PC-9 (cell line): ENCODE measurements at regions not wholly inside any gene's neighbourhood (a gene's known extent, or its start where the extent isn't known, plus 50 kb on each side); places are given as distances from the start of the nearest gene placed in this dataset.

Source experiments
- BruUV-seq: library from RNA; stranded (reverse); fragments of 400-500 nt; replicated peaks from 2 replicates; lab custom pipeline; 2021; lab: Mats Ljungman, UMichigan
- CTCF ChIA-PET: fragments of 300-600 bp; sonication (Branson Sonifier 250); formaldehyde crosslinking; loops from one replicate; lab custom pipeline; 2022; ENCODE audit warnings: antibody characterized with exemption; lab: Charles Lee
- POLR2A ChIA-PET: fragments of 300-600 bp; sonication (Branson Sonifier 250); formaldehyde crosslinking; loops from one replicate; lab custom pipeline; 2022; ENCODE audit warnings: antibody characterized with exemption; ENCODE audit not compliant: unreplicated experiment; lab: Charles Lee
- DNase-seq, 2 experiments: peaks; one replicate each; pipeline versions ENCODE4 v3.0.0 to v3.0.0-alpha.2; 2015 to 2022; ENCODE audit warnings: mixed read lengths in 1 of 2
- H2AFZ ChIP-seq: fragments of 200-600 bp; sonication (generic); 2 replicates; pipeline ENCODE4 v1.8.1; 2017; ENCODE audit warnings: antibody characterized with exemption
- H3F3A ChIP-seq: fragments of 200-600 bp; sonication (generic); 2 replicates; pipeline ENCODE4 v1.8.1; 2017; ENCODE audit warnings: antibody characterized with exemption, mild to moderate bottlenecking, low read depth; ENCODE audit not compliant: insufficient read depth
- H3K27ac ChIP-seq: fragments of 200-600 bp; sonication (generic); 2 replicates; pipeline ENCODE4 v1.6.1; 2016; ENCODE audit warnings: mixed run types
- H3K27me3 ChIP-seq: fragments of 200-600 bp; sonication (generic); 2 replicates; pipeline ENCODE4 v1.6.1; 2016; ENCODE audit warnings: low read depth, mixed run types; ENCODE audit not compliant: insufficient read depth
- H3K36me3 ChIP-seq: fragments of 200-600 bp; sonication (generic); 2 replicates; pipeline ENCODE4 v1.6.1; 2016; ENCODE audit warnings: low read depth, mixed run types
- H3K4me1 ChIP-seq: fragments of 200-600 bp; sonication (generic); replicated peaks from 2 replicates; pipeline ENCODE4 v1.6.1; 2016; ENCODE audit warnings: mixed run types; ENCODE audit not compliant: insufficient read depth
- H3K4me2 ChIP-seq: fragments of 200-600 bp; sonication (generic); 2 replicates; pipeline ENCODE4 v1.6.1; 2017; ENCODE audit warnings: mixed run types
- H3K4me3 ChIP-seq: fragments of 200-600 bp; sonication (generic); 2 replicates; pipeline ENCODE4 v1.6.1; 2016; ENCODE audit warnings: mixed run types
- H3K79me2 ChIP-seq: fragments of 200-600 bp; sonication (generic); 2 replicates; pipeline ENCODE4 v1.6.1; 2017; ENCODE audit warnings: low read depth, mixed run types
- H3K9me2 ChIP-seq: fragments of 200-600 bp; sonication (generic); 2 replicates; pipeline ENCODE4 v1.8.1; 2017; ENCODE audit warnings: mild to moderate bottlenecking; ENCODE audit not compliant: insufficient read depth
- H3K9me3 ChIP-seq: fragments of 200-600 bp; sonication (generic); 2 replicates; pipeline ENCODE4 v1.8.1; 2016; ENCODE audit warnings: low read depth; ENCODE audit not compliant: insufficient read depth
- H4K20me1 ChIP-seq: fragments of 200-600 bp; sonication (generic); 2 replicates; pipeline ENCODE4 v1.8.1; 2017; ENCODE audit not compliant: insufficient read depth
- CTCF ChIP-seq: fragments of 200-600 bp; sonication (generic); conservative IDR thresholded peaks from 2 replicates; pipeline ENCODE4 v1.6.1; 2017; ENCODE audit warnings: mixed run types, antibody characterized with exemption, mild to moderate bottlenecking, moderate library complexity
- EZH2 ChIP-seq: fragments of 200-600 bp; sonication (generic); IDR thresholded peaks from 2 replicates; pipeline ENCODE4 v1.8.0; 2017; ENCODE audit warnings: antibody characterized with exemption, low read depth
- intact Hi-C: fragments of 100-400 bp; cut with micrococcal nuclease; formaldehyde crosslinking; loops from one replicate; pipeline ENCODE4 v1.10.0; 2022; ENCODE audit not compliant: unreplicated experiment

- CTCF ChIA-PET = no interaction called here
- no TSS peak for BruUV-seq
- Histone ChIP-seq H3K79me2 (no peaks in the 10 kb centered on the region), H3K27me3 (no peaks in the 10 kb centered on the region), H3K9me2 (no peaks in the 10 kb centered on the region), H3K4me1 (no peaks in the 10 kb centered on the region), H3K4me3 (no peak overlapping the region), H3K4me2 (no peak overlapping the region), H3K27ac (no peak overlapping the region), H3K9me3 (no peaks in the 10 kb centered on the region), H3K36me3 (no peaks in the 10 kb centered on the region), H4K20me1 (0 out of 2 replicates have a peak, but pooled peaks cover 2% of the 10 kb centered on the region), H2AFZ (no peak overlapping the region), H3F3A (no peaks in the 10 kb centered on the region)
- POLR2A ChIA-PET = no interaction called here
- TF ChIP-seq EZH2 (no peak), CTCF (no peak)
- no peak for DNase-seq
- intact Hi-C loops = no loop called here
These were observed 561.4 kb upstream of the FAM174A start for GRCh38 chr5:99973779-99974178.

GRCh38 chr5:99955962-99956361 lies 579.2 kb upstream of the FAM174A start:
- Histone ChIP-seq H3K79me2 (no peaks in the 10 kb centered on the region), H3K27ac (no peak overlapping the region), H4K20me1 (no peaks in the 10 kb centered on the region), H3K4me3 (no peak overlapping the region), H3K36me3 (no peaks in the 10 kb centered on the region), H3K4me1 (no peaks in the 10 kb centered on the region), H3K4me2 (no peak overlapping the region), H2AFZ (no peak overlapping the region), H3K27me3 (no peaks in the 10 kb centered on the region), H3K9me3 (no peaks in the 10 kb centered on the region), H3F3A (no peaks in the 10 kb centered on the region), H3K9me2 (no peaks in the 10 kb centered on the region)
- CTCF ChIA-PET = no interaction called here
- intact Hi-C loops = no loop called here
- TF ChIP-seq EZH2 (no peak), CTCF (no peak)
- BruUV-seq = no TSS peak
- POLR2A ChIA-PET = no interaction called here
- no peak for DNase-seq

- TF ChIP-seq CTCF = no peak
- no peak for TF ChIP-seq EZH2
These were observed 580.2 kb upstream of the FAM174A start for GRCh38 chr5:99955006-99955405.

More at GRCh38 chr5:99955006-99955405, 580.2 kb upstream of the FAM174A start:
- no peaks in the 10 kb centered on the region for H3K9me2 ChIP-seq
- no peak overlapping the region for H3K4me2 ChIP-seq
- intact Hi-C loops = no loop called here
- H2AFZ ChIP-seq = no peak overlapping the region
- H3K27ac ChIP-seq = no peak overlapping the region
- no peaks in the 10 kb centered on the region for H4K20me1 ChIP-seq
- H3K4me1 ChIP-seq = no peaks in the 10 kb centered on the region
- H3K4me3 ChIP-seq = no peak overlapping the region
- no TSS peak for BruUV-seq
- H3K27me3 ChIP-seq = no peaks in the 10 kb centered on the region
- no peak for DNase-seq
- H3K79me2 ChIP-seq = no peaks in the 10 kb centered on the region
- no peaks in the 10 kb centered on the region for H3K36me3 ChIP-seq
- H3F3A ChIP-seq = no peaks in the 10 kb centered on the region
- no peaks in the 10 kb centered on the region for H3K9me3 ChIP-seq
- POLR2A ChIA-PET = no interaction called here
- CTCF ChIA-PET = no interaction called here
